Activated CD8-positive, alpha-beta T cell treated with anti-CD3 and anti-CD28 coated beads for 36 hours (primary cell): ENCODE measurements at regions not wholly inside any gene's neighbourhood (a gene's known extent, or its start where the extent isn't known, plus 50 kb on each side); places are given as distances from the start of the nearest gene placed in this dataset.

Experiments
- ATAC-seq: fragments of 200-7000 bp; cut with Tn5 transposase; one replicate; pipeline ENCODE4 v1.10.0; 2021; ENCODE audit warnings: mild to moderate bottlenecking, moderate library complexity
- CTCF ChIA-PET: fragments of 350-600 bp; sonication (Branson Sonifier 250); formaldehyde crosslinking; loops from one replicate; lab custom pipeline; 2021; ENCODE audit warnings: antibody characterized with exemption; lab: Charles Lee
- POLR2A ChIA-PET: fragments of 350-600 bp; sonication (Branson Sonifier 250); formaldehyde crosslinking; loops from one replicate; lab custom pipeline; 2021; ENCODE audit warnings: antibody characterized with exemption; lab: Charles Lee
- DNase-seq: peaks from one replicate; pipeline ENCODE4 v3.0.0-alpha.2; 2020
- H3K27ac Mint-ChIP-seq: one replicate; pipeline ENCODE4 v1.8.0; 2021; ENCODE audit warnings: mild to moderate bottlenecking, mixed read lengths
- H3K27me3 Mint-ChIP-seq: one replicate; pipeline ENCODE4 v1.8.0; 2021; ENCODE audit warnings: mixed read lengths
- H3K36me3 Mint-ChIP-seq: one replicate; pipeline ENCODE4 v1.8.0; 2021; ENCODE audit warnings: low read depth, mixed read lengths
- H3K4me1 Mint-ChIP-seq: one replicate; pipeline ENCODE4 v1.8.0; 2021; ENCODE audit warnings: low read depth, mixed read lengths
- H3K4me3 Mint-ChIP-seq: one replicate; pipeline ENCODE4 v1.8.0; 2021; ENCODE audit warnings: mild to moderate bottlenecking, moderate library complexity, mixed read lengths
- H3K9me3 Mint-ChIP-seq: one replicate; pipeline ENCODE4 v1.8.0; 2021; ENCODE audit warnings: mixed read lengths
- intact Hi-C: fragments of 100-400 bp; cut with micrococcal nuclease; formaldehyde crosslinking; loops from one replicate; pipeline ENCODE4 v1.10.0; 2022
- TF ChIP-seq, protein P1 (sequence below): fragments of 200-600 bp; IDR thresholded peaks from one replicate; pipeline ENCODE4 v1.8.0; 2022; ENCODE audit warnings: antibody characterized with exemption, mild to moderate bottlenecking

DNA sequence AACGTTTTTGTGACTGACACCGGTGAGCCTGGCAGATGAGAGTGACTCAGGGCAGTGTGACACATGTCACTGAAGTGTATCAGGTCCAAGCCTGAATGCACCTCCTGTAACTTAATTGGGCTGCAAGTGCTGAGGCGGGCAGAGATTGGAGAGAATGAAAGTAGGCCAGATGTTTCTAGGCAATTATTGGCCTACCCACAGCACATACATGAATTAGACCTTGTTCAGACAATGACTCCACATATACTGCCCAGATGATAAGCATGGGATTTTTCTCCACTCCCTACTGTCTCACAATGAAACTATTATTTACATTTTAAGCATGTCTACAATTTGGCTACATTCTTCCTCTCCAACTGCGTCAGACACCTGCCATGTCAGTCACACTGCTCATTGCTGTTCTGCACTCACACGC is 187.3 kb upstream of the ZNF385D start:
- H3K36me3 Mint-ChIP-seq, result no peaks in the 10 kb centered on the region
- intact Hi-C loops, result no loop called here
- H3K27me3 Mint-ChIP-seq, result no peaks in the 10 kb centered on the region

DNA sequence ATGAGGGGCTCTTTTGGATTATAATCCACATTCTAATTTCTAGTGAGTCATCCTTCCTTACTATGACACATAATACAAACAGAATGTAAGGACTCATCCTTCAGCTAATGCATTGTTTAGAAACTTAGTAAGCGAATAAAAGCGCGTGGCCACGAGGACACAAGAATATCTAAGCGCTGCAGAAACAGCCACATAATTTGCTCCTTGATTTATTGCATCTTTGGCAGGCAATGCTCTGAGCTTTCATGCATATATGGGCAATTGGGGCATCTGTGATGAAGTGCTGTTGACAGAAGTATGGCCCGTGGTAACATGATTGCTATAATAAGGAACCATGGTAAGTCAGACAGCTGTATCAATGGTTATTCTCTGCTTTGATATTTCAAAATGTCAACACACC is 191.3 kb upstream of the ZNF385D start:
- POLR2A ChIA-PET, result no interaction called here
- ATAC-seq (no peak), DNase-seq (no peak)
- Mint-ChIP-seq H3K27me3 (no peaks in the 10 kb centered on the region), H3K4me1 (no peaks in the 10 kb centered on the region), H3K27ac (no peak overlapping the region), H3K9me3 (peaks cover 3% of the 10 kb centered on the region), H3K4me3 (no peak overlapping the region), H3K36me3 (no peaks in the 10 kb centered on the region)
- TF ChIP-seq, protein P1, sequence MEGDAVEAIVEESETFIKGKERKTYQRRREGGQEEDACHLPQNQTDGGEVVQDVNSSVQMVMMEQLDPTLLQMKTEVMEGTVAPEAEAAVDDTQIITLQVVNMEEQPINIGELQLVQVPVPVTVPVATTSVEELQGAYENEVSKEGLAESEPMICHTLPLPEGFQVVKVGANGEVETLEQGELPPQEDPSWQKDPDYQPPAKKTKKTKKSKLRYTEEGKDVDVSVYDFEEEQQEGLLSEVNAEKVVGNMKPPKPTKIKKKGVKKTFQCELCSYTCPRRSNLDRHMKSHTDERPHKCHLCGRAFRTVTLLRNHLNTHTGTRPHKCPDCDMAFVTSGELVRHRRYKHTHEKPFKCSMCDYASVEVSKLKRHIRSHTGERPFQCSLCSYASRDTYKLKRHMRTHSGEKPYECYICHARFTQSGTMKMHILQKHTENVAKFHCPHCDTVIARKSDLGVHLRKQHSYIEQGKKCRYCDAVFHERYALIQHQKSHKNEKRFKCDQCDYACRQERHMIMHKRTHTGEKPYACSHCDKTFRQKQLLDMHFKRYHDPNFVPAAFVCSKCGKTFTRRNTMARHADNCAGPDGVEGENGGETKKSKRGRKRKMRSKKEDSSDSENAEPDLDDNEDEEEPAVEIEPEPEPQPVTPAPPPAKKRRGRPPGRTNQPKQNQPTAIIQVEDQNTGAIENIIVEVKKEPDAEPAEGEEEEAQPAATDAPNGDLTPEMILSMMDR, result no peak
- CTCF ChIA-PET, result no interaction called here
- intact Hi-C loops, result no loop called here

More for the DNA sequence above, 187.3 kb upstream of the ZNF385D start:
- TF ChIP-seq, protein P1, result no peak
- DNase-seq (no peak), ATAC-seq (no peak)
- CTCF ChIA-PET, result no interaction called here
- H3K4me3 Mint-ChIP-seq, result no peak overlapping the region
- H3K4me1 Mint-ChIP-seq, result no peaks in the 10 kb centered on the region
- POLR2A ChIA-PET, result no interaction called here
- H3K27ac Mint-ChIP-seq, result no peak overlapping the region
- H3K9me3 Mint-ChIP-seq, result peaks cover 3% of the 10 kb centered on the region

DNA sequence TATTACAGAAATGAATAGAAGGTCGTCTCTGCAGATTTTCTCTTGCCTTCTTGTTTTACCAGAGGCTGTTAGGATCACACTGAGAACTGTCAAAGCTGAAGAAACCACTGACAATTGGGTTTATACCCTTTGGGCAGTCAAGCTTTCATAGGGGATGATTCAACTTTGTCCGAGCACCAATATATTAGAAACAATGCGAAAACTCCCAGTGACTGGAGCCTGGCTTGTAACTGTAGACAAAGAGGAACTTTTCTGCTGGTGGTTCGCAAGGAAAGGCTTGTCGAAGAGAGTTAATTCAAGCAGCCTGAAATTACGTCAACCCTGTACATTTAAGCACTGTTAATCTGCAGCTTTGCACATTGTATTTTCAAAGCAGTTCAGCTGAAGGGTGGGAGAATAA is 193.2 kb upstream of the ZNF385D start:
- Mint-ChIP-seq H3K9me3 (no peaks in the 10 kb centered on the region), H3K27me3 (no peaks in the 10 kb centered on the region), H3K36me3 (no peaks in the 10 kb centered on the region), H3K4me1 (no peaks in the 10 kb centered on the region), H3K4me3 (no peak overlapping the region), H3K27ac (no peak overlapping the region)
- ChIA-PET POLR2A (no interaction called here), CTCF (no interaction called here)
- DNase-seq (no peak), ATAC-seq (no peak)
- intact Hi-C loops, result no loop called here
- TF ChIP-seq, protein P1, result no peak

DNA sequence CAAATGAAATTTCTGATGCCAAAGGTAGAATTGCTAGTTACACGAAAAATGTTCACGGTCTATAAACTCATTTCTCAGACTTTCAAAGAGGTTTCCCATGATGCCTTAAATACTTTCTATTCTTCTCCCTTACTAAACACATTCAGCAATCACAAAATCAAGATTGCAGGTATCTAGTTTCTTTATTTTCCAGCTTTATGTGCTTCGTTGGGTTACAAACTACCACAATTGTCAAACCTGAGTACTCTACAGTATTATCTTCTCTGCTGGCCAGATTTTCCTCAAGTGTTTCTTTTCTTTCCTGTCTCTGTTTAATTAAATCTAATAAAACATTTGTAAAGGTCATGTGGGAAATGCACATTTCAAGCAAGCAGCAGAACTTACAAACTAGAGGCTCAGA is 201.8 kb upstream of the ZNF385D start:
- Mint-ChIP-seq H3K4me3 (no peak overlapping the region), H3K9me3 (peaks cover 4% of the 10 kb centered on the region), H3K4me1 (no peaks in the 10 kb centered on the region), H3K27me3 (no peaks in the 10 kb centered on the region), H3K36me3 (no peaks in the 10 kb centered on the region), H3K27ac (no peak overlapping the region)
- intact Hi-C loops, result no loop called here
- TF ChIP-seq, protein P1, result no peak
- ChIA-PET POLR2A (no interaction called here), CTCF (interaction anchor here (0.7 kb wide), 1 partner anchor 1073 kb away, joined by 3 read pairs; no protein-coding TSS in a partner anchor)
- ATAC-seq (no peak), DNase-seq (no peak)

DNA sequence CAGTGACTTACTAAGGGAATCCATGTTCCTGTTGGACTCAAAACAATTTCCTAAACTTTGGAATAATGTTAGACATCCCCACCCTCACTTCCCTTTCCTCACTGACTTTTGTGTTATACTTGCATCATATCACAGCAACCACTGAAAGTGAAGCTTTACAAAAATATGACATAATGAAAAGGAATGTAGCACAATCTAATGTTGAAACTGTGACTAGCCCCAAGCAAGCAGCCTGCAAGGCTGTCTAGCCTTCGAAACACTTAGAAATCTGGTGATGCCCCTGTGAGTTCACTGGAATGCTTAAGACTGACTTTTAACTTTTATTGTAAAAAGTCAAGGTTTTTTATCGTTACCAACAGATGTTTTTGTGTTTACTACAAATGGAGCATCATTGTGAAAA is 203.7 kb upstream of the ZNF385D start:
- ChIA-PET CTCF (no interaction called here), POLR2A (interaction anchor here (0.7 kb wide), 1 partner anchor 25 kb away, joined by 3 read pairs; no protein-coding TSS in a partner anchor)
- no peak for DNase-seq
- ATAC-seq, result no peak
- intact Hi-C loops, result no loop called here
- Mint-ChIP-seq H3K4me3 (no peak overlapping the region), H3K27ac (no peak overlapping the region), H3K4me1 (no peaks in the 10 kb centered on the region), H3K27me3 (no peaks in the 10 kb centered on the region), H3K36me3 (no peaks in the 10 kb centered on the region), H3K9me3 (peaks cover 4% of the 10 kb centered on the region)
- TF ChIP-seq, protein P1, result no peak
